ENCODE measurements at regions not wholly inside any gene's neighbourhood (a gene's known extent, or its start where the extent isn't known, plus 50 kb on each side); places are given as distances from the start of the nearest gene placed in this dataset.

- no peak for TF ChIP-seq CTCF (IDR thresholded peaks at IDR 0.05 in 4 of 5, conservative IDR thresholded peaks at IDR 0.05 in 1 of 5)
- no peak for TF ChIP-seq POLR2A (IDR thresholded peaks at IDR 0.05)
These were observed 84.7 kb upstream of the RORB start for GRCh38 chr9:74412236-74412979.

Measured in gastrocnemius medialis (tissue), 4 donors.